CD4-positive, alpha-beta T cell treated with Interleukin-17A for 1 hour (primary cell): ENCODE measurements at regions not wholly inside any gene's neighbourhood (a gene's known extent, or its start where the extent isn't known, plus 50 kb on each side); places are given as distances from the start of the nearest gene placed in this dataset.
"Not testable (repeated sequence)": the region's sequence is repeated elsewhere in the genome, so short reads cannot be mapped to it uniquely, and the experiment has no call there.

Source experiments
- DNase-seq: peaks from one replicate; pipeline ENCODE4 v3.0.0-alpha.2; 2020

DNA sequence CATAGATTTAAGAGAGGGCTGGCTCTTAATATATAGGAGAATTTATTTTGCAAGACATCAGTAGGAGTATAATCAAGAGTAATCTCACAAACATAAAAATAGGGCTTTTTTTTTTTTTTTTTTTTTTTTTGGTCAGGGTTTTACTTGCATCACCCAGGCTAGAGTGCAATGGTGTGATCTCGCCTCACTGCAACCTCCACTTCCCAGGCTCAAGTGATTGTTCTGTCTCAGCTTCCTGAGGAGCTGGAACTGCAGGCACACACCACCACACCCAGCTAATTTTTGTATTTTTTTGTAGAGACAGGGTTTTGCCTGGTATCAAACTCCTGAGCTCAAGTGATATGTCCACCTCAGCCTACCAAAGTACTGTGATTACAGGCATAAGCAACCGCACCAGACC lies 535.3 kb downstream of the CCSER2 start:
- DNase-seq: no peak

DNA sequence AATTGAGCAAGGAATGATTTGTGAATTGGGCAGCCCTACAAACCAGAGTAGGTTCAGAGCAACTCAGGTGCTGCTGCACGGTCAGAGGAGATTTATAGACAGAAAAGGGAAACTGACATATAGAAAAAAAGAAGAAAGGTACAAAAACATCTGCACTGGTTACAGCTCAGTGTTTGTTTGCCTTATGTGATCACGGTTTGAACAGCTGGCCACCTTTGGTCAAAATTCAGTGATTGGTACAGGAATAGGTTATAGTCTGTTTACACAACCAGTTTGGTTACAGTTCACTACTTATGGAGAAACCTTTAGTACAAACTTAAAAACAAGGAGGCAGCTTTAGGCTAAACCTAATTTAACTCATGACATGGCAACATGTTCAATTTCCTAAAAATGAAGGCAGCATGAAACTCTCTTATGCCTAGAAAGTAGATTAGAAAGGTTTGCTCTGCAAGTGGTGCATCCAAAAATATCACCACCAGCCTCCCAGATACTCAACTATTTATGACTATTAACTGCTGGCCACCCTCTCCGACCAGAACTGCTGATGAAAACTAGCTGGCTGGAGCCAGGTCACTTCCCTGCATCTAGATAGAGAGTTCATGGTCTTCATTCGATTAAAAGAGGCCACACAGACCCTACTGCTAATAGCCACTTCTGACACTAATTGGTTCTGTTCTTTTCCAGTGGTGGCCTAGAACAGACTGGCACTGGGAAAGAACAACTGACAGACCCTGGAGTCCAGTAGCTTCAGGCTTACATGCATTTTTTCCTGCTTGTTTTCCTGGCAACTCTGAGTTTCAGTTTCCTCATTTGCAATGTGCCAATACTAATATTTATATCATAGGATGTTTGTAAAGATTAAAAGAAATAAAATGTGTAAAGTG lies 548.0 kb downstream of the CCSER2 start:
- no peak for DNase-seq

DNA sequence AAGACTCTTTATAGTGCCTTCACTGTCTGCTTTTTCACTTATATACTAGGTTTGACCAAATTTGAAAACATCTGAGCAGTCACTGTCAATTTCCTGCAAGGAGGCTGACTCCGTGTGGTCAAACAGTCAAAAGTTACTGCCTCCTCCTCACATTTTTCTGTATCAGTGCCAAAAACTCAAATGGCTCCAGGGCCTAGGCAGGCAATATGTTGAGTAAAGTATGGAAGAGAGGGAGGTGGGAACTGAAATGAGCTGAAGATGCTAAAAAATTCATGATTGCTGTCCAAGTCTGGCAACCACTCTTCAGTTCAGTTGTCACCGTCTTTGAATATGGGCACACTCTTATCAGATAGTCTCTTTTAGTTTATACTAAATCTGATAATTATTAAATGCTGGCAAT lies 551.6 kb downstream of the CCSER2 start:
- DNase-seq: no peak

DNA sequence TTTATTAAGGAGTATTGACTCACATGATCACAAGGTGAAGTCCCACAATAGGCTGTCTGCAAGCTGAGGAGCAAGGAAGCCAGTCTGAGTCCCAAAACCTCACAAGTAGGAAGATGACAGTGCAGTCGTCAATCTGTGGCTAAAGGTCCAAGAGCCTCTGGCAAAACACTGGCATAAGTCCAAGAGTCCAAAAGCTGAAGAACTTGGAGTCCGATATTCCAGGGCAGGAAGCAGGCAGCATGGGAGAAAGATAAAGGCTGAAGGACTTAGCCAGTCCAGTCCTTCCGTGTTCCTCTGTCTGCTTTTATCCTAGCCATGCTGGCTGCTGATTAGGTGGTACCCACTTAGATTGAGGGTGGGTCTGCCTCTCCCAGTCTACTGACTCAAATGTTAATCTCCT lies 553.3 kb downstream of the CCSER2 start:
- DNase-seq: not testable (repeated sequence)

DNA sequence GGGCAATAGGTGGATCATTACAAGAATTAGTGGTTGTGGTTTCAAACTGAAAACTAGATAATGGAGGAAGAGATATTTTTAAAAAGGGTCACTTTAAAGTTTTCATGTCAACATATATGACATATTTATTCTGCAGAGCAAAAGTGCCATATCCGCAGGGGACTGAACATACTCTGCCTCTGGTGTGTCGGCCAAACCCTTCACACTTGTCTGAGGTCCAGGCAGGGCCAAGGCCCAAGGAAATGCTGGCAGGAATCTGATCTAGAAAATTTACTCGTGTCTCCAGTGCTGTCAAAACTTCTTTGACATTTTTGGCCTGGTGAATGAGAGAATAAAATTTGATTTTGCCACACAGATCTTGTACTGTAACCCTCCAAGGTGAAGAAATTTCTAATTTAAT lies 562.3 kb downstream of the CCSER2 start:
- DNase-seq: no peak

DNA sequence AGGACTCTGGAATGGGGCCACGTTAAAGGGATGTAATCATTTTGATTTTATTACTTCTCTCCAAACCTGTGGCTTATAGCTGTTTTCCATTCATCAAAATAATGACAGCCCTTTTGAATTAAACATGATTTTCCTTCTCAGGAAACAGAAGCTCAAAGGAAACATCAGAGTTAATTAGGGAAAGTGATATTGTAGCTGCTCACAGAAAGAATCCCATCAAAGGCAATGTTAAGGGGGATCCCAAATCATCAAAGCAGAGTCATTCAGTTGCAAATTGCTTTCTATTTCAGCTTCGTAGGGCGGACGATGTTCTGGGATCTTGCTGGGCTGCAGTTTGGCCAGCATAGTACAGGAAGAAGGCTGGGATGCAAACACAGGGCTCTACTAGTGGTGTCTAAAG lies 563.2 kb downstream of the CCSER2 start:
- no peak for DNase-seq

DNA sequence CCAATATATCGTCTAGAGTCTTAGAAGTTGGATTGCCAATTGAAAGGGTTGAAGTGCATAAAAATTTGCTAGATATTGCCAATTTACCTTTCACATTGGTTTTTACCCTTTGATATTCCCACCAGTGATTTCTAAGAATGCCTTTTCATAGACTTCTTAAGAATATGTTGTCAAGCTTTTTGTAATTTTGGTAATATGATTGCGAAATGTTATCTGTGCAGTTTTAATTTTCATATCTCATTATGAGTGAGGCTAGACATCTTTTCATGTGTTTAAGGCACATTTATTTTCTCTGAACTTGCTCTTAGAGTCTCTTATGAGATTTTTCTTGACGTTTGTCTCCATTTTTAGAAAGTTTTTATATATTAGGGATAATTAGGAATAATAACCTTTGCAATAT lies 567.2 kb downstream of the CCSER2 start:
- no peak for DNase-seq

DNA sequence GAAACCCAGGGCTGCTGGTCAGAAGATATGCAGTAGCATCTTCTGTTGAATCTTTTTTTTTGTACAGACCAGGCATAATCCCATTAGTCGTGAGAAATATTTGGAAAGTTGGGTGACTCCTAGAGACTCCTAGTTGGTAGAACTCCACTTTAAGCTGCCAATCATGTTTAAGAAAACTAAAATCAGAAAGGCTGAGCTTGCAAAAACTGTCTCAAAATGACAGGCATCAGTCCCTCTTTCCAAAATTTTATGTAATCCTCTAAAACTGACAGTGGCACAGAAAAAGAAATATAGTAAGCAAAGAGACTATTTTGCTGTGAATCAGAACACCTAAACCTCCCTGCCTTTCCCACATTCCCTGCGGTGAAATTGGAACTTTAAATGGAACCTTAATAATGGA lies 568.5 kb downstream of the CCSER2 start:
- DNase-seq: no peak

DNA sequence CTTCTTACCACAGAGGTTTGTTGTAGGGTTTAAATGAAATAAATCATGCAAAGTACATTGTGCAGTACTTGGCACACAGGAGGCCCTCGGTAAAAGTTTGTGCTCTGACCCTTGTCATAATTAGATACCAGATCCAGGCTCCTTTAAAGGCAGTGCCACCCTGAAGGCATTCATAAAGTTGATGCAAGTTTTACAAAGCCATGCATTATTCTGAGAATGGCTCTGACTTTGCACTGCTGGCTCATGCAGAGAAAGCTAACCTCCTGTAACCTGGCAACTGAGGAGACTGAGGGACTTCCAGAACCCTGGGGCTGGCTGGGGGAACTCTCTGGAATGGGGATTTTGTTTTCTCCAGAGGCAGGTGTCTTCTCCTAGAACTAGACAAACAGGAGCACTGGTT lies 570.9 kb downstream of the CCSER2 start:
- DNase-seq: no peak

DNA sequence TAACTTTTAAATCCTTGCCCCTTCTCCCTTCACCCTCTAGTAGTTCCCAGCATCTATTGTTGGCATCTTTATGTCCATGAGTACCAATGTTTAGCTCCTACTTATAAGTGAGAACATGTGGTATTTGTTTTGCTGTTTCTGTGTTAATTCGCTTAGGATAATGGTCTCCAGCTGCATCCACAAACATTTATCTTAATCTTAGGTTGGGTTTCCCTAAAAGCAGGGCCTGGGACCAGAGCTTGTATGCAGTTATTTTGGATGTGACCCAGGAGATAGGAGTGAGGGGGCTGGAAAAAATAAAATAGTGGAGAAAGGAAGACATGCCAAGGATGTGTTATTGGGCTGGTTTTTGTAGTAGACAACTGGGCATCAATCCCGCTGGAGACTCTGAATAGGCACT lies 571.8 kb downstream of the CCSER2 start:
- DNase-seq: no peak

DNA sequence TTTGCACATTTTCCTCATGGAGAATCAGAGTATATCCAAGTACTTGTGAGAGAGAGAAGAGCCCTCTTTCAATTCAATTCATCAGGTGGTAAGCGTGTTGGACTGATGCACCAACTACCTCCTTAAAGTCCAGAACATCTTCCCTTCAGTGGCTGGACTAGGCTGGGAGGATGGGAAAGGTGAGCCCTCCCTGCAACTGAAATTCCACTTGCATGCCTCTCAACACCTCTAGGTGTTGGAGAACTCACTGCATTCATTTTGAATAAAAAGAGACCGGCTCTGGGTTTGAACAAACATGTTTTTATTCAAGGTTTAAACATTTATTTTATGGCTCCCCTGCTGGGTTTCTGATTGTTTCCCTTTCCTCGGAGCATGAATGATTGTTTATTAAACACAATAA lies 573.5 kb downstream of the CCSER2 start:
- DNase-seq: no peak

DNA sequence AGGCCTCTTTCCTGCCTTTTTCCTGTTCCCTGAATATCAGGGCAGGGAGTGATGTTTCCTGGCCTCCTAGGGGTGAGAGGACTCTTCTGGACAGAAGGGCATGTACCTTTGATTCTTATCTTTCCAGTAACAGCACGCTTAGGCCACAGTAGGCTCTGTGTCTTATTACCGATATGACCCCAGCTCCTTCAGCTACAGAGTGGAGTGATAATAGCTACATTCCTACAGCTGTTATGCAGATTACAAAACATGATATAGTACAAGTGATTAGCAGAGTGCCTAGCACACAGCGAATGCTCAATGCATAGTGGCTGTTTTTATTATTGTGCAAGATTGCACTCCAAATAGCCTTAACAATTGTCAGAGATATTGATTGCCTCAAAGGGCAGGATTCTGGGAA lies 574.2 kb downstream of the CCSER2 start:
- no peak for DNase-seq

DNA sequence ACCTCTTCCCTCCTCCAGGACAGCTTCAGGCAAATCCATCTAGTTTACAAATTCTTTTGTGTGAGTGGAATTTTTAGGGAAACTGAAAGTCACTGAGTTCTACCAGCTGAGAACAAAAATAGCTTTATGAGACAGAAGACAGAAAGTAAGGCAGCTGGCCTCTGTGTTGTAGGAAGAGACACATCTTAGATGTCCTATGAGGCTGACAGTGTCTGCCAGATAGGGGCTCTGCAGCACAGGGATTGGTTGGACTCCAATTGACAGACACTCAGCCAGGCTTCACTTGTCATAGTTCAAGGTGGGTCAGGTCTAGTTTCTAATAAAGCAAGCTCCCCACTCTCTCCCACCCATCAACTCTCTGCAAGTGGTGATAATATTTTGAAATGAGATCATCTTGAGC lies 574.9 kb downstream of the CCSER2 start:
- DNase-seq: no peak

DNA sequence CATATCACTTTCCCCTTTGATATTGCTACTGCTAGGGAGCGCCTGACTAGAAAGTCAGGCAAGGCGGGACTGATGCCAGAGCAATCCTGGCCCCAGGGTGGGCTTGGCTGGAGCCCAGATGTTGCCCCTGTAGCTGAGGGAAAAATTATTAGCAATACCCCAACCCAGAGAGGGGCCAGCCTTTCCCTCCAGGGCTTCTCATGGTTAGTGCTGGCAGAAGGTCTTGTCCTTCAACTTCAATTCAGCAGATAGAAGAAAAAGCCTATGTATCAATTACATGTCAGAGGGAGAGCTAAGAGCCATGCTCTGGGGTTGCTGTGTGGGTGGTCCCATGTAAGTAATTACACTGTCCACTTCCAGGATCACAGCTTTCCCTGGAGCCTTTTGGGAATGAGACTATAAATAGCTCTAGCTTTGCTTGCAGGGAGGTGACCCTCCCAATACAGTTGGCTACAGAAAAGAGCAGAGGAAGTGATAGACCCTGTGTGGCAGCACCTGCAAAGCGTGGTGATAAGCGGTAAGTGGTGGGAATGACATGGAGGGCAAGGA lies 579.1 kb downstream of the CCSER2 start:
- DNase-seq: no peak

DNA sequence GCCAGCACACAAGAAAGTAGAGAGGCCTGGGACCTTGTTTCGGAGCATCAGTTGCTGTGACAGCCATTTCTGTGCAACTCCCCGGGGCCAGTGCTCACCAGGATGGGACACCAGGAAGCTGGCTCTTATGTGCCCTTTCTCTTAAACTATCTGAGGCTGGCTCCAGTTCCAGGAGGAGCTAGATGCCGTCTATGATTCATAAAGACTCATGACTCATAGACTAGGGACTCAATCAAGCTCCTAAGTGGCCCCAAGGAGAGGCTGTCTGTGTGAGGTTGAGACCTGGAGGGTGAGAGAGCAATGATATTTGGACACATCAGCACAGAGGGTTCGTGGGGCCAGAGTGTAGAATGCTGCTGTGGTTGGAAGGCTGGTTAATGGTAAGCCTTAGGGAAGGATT lies 580.1 kb downstream of the CCSER2 start:
- no peak for DNase-seq

DNA sequence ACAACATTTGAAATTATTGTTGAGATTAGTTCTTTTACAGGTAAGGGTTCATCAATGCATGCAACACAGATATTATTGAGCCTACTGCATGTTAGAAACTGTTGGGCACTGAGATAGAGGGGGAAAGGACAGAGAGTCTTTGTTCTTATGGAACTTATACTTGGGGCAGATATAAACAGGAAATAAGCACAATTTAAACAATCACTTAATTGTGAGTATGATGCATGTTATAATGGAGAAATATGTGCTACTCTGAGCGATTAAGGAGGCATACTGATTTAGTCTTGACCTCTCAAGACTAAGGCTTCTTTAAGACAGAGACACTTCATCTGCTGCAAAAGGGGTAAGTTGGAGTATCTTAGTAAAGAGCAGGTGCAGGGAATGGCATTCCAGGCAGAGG lies 593.3 kb downstream of the CCSER2 start:
- no peak for DNase-seq

DNA sequence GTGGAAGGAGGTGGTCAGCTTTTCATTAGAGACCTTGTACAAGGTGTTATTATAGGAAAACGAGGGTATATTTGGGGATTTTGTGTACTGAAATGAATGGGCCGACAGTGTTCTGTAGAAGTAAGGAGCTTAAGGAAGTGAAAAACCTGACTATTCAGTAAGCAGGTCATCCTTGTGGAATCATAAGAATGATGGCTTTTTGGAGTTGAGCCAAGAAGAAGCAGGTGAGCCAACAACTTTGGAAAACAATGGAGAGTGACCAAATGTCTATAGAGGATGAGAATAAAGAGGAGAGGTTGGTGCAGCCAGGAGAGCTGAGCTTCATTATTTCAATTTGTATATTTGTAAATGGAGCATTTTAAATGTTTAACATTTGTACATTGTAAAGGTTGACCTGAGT lies 595.7 kb downstream of the CCSER2 start:
- no peak for DNase-seq

DNA sequence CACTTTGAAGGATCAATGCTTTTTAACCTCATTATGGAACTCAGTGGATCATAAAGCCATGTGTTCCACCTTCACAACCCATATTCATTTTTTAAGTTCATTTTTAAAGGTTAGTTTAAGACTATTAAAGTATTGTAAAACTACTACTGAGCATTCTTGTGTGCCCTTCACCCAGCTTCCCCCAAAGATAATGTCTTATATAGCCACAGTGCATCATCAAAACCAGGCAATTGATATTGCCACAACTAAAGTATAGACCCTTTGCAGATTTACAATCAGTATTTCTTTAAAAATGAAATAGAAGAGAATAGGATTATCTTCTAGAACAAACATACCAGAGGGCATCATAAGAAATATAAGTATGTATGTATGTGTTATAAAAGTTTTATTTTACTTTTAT lies 597.1 kb downstream of the CCSER2 start:
- no peak for DNase-seq

DNA sequence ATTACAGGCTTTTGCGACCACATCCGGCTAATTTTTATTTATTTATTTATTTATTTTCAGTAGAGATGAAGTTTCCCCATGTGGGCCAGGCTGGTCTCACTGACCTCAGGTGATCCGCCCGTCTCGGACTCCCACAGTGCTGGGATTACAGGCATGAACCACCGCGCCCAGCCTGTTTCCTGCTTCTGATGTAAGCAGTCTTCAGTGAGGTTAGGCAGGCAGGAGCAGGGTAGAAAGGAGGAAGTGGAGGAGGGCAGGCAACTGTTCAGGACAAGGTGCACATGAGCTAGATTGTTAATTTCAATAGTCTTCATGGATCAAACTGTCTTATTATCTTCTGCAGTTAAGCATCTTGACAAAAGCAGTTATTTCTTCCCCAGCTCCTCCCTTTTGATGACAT lies 605.0 kb downstream of the CCSER2 start:
- no peak for DNase-seq

DNA sequence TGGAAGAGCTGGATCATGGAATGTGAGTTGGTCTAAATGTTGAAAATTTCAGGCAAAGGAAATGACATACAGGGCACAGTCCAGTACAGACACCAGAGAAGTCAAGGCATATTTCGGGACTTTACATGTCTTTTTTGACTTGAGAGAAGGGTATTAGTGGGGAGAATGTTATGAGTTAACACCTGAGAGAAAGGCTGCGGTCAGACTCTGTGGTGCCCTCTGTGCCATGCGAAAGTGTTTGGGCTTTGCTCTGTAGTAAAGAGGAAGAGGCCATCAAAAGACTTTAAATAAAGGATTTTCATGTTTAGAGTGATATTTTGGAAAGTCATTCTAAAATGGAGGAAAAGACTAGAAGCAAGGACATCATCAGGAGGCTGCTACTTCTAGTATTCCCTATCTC lies 607.4 kb downstream of the CCSER2 start:
- no peak for DNase-seq

DNA sequence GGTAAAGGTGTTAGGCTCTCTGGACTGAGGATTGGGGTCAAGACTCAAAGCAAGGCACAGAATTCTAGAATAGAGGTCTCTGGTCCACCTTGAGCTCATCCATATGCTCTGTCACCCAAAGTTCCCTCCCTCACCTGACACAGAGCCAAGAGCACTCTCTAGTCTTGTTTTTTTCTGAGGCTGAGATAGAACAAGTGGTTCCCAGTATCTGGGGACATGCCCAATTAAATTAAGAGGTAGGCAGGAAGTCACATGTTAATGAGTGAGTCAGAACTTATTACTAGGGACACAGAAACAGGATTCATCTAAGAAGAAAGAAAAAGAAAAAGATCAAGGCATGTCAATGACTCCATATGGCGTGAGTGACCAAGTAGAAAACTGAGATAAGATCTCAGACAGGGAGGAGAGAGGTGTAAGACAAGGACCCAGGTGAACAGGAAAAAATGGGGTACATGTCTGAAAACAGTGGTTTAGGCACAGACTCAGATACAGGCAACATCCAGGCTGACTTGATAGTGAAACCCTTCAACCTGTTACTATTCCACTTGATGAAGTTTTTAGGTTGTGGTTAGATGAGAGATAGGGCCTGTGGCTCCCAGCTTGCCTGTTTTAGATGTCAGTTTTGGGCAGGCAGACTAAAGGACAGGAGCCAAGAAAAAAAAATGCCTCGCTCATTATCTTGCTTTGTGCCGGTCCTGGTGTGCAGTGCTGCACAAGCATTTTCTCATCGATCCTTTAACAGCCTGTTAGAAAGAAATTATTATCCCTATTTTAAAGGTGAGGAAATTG lies 609.9 kb downstream of the CCSER2 start:
- no peak for DNase-seq

DNA sequence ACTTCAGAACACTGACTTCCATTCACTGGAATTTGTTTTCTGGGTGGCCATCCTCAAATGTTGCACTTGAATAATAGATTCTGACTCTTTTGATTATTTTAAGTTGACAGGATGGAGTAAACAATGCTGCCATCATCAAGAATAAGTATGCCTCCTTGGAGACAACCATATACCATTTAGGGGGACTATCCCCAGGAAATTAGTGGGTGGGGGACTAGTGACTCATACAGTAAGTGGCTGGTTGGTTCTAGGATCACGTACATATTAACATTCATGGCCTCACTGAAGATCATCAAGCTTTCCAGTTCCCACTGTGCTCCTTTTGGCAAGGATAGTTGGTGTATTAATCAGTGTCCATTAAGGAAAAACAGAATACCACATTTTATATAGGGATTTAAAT lies 615.2 kb downstream of the CCSER2 start:
- DNase-seq: no peak

DNA sequence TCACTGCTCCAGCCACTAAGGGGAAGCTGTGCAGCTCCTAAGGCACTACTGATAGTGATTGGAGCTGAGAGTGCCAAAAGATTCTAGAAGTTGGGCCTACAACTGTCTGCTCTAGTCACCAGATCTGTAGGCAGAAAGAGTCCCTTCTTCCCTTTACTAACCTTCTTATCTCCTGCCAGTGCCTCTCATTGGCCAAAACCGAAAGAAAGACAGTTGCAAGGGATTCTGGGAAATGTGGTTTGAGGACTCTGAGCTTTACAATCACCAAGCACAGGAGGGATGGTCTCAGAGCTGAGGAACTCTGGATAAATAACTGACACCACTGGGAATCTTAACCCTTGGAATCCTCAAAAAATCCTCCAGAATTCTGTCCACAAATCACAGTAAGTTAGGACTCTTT lies 615.8 kb downstream of the CCSER2 start:
- no peak for DNase-seq

DNA sequence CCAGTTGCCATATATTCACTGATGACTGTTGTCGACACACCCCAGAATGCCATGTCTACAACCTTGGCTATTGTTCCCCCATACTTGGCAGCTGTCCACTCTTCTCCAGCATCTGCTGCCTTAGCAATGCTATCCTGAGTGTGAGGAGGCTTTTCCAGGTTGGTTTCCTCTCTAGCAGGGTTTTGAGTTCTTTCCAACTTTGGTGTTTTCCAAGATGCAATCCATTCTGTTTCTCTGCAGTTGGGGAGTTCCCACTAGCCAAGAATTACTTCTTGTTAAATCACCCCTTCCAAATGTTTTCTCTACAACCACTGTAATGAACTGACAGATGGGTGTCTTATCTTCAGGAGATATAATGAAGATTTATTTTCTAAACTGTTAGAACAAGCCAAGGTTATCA lies 617.4 kb downstream of the CCSER2 start:
- no peak for DNase-seq
